Stimulated activated CD8-positive, alpha-beta memory T cell treated with anti-CD3 and anti-CD28 coated beads, Interleukin-7, amount 100 ng/mL, for 48 hours (primary cell): ENCODE measurements at regions not wholly inside any gene's neighbourhood (a gene's known extent, or its start where the extent isn't known, plus 50 kb on each side); places are given as distances from the start of the nearest gene placed in this dataset.
"Not testable (repeated sequence)": the region's sequence is repeated elsewhere in the genome, so short reads cannot be mapped to it uniquely, and the experiment has no call there.

Source experiments
- DNase-seq, 2 donors: peaks; one replicate each; pipeline ENCODE4 v3.0.0-alpha.2; 2020; ENCODE audit warnings: low read depth in 1 of 2; ENCODE audit errors: extremely low read depth in 1 of 2

DNA sequence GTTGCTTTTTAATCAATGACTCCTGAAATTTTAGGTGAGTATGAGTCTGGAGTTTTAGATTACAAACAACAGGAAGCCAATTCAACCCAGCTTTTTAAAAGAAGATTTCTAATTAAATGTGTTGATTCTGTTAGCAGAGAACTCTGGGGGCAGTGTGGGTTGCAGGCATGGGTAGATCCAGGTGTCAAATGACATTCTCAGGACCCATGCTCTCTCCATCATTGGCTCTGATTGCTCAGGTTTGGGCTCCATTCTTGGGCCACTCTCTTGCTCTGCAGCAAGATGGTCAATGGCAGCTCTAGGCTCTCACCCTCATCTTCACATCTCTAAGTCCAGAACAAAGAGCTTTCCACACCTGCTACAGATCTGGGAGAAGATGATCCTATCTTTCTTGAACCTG lies 463.7 kb downstream of the PREX1 start:
- DNase-seq = no peak

DNA sequence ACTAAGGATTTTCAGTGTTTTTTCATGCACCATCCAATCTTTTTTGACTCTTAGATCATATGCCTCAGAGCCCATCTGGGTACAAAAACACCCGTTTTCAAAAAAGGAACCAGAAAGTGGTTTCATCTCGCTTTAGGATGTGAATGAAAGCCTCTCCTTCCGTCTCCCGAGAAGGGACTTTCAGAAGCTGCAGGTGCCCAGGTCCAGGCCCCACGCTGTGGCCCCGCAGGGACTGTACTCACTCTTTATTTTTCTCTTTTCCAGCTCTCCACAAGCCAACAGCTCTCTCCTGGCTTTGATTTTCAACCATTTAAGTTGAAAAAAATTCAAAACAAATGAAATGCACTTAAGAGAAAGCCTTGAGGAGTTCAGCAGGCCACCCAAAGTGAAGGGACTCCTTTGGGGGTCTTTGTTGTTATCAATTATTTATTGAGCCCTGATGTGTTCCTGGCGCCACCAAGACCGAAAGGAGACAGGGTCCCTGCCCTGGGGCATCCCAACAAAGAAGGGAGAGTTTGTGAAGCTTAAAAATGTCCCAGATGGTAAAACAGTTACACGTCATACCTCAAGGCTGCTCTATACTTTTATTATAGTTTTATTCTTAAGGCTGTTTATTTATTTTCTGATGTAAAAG lies 467.3 kb downstream of the PREX1 start:
- DNase-seq = no peak

DNA sequence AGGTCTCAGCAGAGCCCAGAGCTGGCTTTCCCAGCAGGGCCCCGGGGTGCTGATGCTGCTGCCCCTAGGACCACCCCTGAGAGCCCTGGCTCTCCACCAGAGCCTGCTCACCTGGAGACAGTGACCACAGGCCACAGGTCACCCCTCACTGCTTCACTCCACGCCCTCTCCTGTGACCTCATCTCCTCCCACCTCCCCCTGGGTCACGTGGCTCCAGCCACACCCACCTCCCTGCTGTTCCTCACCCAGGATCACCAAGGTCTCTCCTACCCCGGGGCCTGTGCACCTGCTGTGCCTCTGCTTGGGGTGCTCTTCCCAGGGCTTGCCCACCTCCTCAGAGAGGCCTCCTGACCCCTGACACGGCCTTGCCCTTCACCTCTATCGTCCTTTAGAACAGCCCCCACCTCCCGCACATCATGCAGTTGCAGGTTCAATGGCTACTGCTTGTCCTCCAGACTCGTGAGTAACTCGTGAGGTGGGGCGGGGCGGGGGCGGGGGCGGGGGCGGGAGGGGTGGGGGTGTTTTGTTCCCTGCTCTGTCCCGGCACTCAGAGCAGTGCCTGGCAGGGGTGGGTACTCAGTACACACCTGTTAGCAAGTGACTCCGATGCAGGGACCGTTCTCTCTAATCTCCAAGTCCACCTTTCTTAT lies 468.0 kb downstream of the PREX1 start:
- DNase-seq = no peak

DNA sequence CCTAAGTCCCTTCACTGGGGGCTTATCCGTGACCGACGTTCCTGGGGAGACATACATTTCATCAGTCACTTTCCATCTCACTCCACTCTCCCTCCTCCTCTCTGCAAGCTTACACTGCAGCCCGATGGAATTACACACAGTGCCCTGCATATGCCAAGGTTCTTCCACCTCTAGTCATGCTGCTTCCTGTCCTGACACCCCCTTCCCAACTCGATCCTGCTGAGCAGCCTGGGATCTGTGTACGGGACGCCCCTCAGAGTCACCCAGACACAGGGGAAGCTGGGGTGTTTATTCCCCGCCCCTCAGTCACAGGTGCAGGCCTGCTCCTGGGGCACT lies 468.8 kb downstream of the PREX1 start:
- not testable (repeated sequence) for DNase-seq

DNA sequence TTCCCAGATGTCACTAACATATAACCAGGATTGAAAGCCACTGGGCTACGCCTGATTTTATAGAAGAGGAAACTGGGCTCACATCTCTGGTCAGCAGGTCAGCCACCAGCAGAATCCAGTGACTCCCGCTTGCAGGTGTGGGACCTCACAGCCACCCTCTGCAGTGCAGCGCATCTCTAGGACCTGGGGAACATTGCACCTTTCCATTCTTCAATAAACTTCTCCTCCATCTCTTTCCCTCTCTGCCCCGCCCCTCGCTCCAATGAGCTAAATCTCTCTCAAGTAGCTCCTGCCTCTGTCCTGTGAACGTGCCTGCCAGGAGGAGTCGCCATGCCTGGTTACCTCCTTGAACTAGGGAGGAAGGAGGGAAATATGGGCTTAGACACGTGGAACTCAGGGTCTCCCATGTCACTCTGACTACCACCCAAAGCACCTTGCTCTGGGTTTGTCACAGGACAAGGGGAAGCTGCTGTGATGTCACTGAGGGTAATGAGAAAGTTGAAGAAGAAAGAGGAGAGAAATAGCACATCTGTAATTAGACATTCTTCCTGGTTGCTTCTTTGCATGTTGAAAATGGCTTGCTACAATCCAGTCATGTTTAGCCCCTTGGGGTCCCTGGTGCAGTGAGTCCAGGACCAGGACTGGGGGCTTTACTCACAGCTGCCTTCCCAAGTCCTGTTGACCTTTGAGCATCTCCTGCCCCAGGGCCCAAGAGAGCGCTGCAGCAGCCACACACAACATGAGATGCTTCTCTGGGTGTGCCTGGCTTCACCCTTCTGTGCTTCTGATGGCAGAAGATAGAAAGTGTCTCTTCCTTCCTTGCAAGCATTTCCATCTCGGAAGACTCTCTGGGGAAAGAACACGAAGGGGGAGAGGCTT lies 469.4 kb downstream of the PREX1 start:
- no peak for DNase-seq

DNA sequence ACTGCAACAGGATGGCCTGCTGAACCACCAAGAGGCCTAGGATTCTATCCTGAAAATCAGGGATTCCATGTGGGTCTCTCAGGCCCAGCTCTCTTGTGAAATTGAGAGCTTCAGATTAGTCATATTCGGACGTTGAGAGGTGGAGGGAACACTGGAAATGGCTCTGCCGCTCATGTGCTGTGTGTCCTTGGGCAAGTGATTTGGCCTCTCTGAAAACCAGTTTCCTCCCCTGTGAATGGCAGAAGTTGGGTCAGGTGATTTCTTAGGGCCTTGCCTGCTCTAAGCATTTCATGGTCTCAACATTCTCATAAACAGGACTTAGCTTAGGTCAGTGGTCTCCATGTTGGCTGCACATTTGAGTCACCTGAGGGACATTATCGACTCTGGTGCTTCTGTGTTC lies 470.1 kb downstream of the PREX1 start:
- DNase-seq = no peak

DNA sequence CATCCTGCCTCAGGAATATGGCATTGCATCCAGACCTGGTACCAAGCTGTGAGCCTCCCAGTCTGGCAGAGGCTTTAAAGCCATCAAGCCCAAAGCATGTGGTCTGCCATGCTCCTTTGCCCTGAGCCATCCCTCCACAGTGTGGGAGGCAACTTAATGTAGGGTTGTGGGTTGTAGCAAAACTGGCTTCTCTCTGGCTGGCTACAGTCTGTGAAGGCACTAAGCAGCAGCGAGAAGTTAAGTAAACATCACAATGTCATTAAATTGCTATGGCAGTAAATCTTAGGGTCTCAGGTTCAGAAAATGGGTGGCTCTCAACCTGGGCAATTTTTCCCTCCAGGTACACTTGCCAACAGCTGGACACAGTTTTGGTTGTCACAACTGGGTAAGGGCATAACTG lies 472.9 kb downstream of the PREX1 start:
- no peak for DNase-seq

DNA sequence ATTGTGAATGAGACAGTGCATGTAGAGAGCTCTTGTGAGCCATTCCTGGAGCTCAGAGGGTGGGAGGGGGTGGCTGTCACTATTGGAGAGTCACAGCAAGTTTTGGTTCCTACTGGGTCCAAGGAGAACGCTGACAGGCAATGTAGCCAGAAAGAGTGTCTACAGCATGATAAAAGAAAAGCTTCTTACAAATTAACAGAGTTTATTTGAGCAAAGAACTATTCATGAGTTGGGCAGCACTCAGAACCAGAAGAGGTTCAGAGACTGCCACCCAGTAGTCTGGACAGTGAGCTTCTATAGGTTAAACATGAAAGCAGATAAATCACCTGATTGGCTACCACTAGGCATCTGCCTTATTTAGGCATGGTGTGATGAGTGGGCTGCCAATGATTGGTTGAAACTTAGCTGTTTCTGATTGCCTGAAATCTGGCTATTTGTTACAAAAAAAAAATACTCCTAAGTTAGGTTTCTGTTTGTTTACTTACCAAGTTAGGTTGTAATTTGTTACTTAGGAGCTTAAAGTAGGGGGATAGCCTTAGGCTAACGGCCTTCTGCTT lies 473.4 kb downstream of the PREX1 start:
- DNase-seq = no peak

DNA sequence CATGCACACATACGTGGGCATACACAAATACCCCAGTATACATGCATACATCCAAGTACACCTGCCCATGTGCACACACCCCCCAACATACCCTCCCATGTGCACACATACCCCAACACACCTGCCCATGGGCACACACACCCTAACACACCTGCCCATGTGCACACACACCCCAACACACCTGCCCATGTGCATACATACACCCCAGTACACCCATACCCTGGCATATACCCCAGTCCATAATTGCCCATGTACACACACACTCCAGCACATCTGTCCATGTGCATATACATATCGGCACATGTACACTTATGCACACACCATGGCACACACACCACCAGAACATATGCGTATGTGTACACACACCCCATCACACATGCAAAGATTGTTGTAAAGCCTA lies 475.2 kb downstream of the PREX1 start:
- no peak for DNase-seq

DNA sequence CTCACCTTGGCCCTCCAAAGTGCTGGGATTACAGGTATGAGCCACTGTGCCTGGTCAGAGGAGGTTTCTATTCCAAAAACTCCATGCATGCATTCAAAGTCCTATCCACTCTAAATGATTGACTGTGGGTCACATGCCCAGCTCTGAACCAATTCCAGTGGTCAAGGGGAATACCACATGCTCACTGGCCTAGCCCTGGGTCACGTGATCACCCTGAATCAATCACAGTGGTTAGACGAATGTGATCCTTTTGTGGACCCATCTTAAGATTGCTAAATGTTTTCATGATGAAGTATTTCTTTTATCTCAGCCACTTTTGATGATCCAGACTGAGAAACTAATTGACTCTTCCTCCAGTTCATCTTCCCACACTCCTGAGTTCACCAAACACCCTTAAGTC lies 475.8 kb downstream of the PREX1 start:
- no peak for DNase-seq

DNA sequence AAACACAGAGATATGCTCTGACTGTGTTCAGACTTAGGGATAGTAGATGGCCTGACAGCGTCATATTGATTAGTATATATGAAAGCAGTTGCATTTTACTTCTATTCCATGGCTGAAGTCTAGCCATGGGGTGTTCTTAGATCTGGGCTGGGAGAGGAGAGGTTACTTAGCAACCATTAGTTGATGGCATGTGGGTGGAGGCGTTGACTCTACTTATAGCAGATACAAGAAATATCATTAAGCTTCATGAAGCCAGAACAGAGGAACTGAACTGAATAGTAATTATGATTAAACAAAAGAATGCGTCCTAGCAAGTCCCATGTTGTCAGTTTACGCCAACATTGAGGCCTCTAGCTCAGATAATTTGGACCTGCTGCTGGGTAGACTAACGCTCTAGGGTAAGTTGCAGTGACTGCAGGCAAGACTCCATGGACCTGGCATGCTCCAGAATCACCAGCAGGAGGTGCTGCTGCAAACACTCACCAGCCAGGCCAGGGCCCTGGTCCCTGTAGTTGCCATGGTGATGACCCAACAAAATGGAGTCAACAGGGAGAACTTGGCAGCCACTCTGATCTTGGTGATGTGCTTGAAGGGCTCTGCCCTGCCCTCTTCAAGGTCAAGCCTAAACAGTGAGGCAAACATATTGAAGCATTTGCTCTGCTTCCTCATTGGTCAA lies 477.3 kb downstream of the PREX1 start:
- DNase-seq = no peak

DNA sequence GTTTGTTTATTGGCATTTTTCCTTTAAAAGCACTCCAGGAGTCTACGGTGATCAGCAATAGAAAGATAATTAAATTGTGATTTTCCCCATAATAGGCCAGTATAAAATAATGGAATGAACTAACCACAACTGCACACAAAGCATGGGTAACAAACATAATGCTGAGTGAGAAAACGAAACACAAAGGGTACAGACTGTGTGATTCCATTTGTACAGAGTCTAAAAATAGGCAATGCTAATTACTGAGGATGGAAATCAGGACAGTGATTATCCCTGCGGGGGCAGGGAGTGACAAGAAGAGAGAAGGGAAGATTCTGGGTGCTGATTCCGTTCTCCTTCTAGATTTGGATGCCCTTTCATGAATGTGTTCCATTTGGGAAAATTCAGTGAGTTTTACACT lies 478.1 kb downstream of the PREX1 start:
- no peak for DNase-seq

DNA sequence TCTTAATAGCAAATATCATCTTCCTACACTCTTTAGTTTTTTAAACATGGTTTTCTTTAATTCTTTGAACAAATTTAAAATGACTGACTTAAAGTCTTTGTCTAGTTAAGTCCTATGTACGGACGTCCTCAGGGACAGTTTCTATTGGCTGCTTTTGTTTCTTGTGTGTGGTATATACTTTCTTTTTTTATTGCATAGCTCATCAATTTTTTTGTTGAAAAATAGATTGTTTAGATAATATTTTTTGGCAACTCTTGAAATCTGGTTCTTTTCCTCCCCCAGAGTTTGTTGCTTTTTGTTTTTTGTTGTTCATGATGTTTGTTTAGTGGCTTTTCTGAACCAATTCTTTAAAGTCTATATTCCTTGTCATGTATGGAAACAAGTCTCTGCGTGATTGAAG lies 479.8 kb downstream of the PREX1 start:
- DNase-seq = no peak

DNA sequence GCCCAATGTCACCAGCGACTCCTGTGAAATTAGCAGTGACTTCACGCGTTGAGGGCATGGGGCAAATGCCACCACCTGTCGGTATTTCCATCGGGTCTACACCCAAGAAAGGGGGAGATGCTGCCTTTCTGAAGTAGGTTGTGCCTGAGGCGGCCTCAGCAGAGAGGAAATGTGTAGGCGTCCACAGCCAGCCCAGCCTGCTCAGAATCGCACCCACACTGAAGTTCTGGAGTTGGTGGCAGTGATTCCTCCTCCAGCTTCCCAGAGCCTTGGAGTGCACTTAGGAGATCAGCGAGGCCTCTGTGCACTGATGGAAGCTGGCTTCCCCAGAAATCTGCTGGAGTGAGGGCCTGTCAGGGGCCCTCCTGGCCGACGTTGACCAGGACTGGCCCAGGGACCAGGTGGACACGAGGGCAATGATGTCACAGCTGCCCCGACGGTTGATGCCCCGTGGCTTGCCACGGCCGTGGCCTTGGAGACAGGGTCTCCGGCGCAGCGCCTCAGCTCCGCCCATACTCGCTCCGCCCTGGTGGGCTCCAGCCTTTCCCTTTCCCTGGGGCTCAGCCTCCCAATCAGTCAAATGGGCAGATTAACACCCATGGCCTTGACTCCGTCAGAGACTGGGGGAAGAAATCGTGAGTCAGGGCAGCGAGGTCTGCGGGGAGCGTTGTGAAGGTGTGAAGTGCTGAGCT lies 484.8 kb downstream of the PREX1 start:
- no peak for DNase-seq

DNA sequence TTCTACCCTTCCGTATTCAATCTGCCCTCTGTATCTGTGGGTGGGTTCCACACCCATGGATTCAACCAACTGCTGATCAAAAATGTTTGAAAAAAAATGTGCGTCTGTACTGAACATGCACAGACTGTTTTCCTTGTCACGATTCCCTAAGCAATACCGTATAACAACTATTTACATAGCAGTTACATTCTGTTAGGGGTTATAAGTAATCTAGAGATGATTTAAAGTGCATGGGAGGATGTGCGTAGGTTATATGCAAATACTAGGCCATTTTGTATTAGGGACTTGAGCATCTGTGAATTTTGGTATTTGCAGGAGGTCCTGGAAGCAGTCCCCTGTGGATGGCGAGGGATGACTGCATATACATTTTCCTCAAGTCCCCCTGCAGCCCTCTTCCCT lies 486.9 kb downstream of the PREX1 start:
- no peak for DNase-seq

DNA sequence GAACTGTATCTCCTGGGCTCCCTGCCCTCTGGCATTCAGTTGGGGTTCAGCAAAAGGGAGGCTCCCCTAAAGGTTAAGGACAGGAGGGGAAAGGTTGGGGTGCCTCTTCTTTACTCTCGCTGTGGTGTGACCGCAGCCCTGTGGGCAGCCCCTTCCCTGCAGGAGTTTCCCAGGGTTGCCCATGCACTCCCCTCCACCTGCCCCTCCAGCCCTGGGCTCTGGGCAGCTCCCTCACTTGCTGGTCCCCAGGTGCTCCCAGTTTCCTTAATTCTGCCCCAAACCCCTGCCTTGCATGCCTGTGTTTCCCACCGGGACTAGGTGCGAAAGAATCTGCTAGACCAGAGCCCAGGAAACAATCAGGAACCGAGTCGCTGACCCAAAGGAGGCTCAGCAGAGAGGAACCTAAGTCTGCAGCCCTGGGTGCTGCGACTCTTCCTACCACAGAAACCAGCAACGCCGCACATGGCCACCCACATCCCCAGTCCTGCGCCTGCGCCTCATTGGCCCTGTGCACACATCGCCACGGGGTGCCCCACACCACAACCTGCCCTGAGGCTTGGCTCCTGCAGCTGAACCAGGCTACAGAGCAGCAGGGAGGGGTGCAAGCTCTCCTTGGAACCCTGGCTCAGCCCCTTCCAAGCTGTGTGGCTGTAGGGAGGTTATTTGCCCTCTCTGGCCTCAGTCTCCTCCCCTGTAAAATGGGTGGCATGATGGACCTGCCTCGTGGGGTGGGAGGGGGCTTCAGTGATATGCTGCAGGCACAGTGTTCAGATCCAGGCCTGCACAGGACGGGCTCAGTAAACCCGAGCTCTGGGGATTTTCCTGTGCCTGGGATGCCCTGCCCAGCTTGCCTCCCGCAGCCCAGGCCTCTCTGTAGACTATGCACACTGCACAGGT lies 487.6 kb downstream of the PREX1 start:
- no peak for DNase-seq

DNA sequence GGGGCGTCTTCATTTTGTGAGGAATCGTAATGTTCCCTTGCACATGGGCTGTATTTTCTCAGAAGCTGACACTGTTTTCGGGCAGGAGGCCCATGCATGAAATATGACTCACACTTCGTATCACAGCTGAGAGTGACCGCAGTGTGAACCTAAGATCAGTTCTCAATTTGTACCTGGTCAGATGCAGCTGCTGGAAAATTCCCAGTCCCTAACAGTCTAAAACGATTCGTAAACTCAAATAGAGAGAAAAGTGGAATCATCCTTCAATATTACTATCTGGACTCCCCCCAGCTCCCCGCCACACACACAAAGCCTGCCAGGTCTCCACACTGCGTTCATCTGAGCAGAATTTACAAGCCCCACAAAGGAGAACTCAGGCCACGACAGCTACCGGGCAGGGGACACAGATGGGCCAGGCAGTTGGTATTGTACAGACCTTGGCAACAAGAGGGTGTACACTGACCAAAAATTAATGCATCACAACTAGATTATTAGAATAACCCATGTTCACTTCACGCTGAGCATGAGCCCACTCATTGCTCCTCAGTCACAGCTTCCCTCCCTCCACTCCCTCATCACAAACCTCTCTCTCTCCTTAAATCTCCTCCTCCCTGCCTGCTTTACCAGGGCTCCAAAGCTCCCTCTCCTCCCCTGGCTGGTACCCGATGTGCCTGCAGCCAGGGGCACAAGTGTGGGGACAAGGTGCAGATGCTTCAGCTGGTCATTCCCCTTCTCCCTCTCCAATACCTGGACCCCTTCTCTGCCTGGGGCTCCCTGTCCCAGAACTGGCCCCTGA lies 488.4 kb downstream of the PREX1 start:
- DNase-seq = no peak

DNA sequence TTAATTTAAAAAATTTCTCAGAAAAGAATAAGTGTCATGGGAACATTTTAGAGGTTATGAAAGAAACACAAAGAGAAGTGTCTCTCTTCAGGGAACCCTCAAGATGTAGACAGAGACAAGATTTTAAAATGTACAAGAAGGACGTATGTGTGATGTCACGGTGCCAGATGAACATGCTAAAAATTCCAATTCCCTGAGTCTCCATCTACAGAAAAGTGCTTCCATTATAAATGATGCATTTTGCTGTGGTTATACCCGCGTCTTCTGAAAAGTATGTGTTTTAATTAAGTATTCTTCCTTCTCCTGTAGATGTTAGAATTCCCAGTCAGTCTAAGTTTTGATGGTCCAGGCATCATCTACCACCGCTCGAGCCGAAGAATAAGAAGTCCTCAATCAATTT lies 489.1 kb downstream of the PREX1 start:
- DNase-seq = no peak

DNA sequence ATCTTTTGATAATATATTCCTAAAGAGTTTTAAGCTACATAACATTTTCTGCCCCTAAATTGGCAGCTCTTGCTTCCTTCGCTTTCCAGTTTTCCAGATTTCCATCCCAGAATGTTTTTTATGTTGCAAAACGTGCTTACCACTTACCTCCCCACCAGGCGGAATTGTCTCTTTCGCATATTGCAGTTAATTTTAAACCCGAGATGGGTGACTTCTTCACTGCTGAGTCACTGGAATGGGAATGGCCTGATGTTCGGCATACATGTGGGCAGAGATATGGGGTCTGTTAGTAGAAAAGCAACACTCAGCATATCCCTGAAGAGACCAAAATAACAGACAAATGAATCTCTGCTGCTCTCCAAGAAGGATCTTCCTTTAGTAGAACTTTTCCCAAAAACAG lies 491.2 kb downstream of the PREX1 start:
- DNase-seq = no peak
